ENCODE measurements at regions not wholly inside any gene's neighbourhood (a gene's known extent, or its start where the extent isn't known, plus 50 kb on each side); places are given as distances from the start of the nearest gene placed in this dataset.

DNA sequence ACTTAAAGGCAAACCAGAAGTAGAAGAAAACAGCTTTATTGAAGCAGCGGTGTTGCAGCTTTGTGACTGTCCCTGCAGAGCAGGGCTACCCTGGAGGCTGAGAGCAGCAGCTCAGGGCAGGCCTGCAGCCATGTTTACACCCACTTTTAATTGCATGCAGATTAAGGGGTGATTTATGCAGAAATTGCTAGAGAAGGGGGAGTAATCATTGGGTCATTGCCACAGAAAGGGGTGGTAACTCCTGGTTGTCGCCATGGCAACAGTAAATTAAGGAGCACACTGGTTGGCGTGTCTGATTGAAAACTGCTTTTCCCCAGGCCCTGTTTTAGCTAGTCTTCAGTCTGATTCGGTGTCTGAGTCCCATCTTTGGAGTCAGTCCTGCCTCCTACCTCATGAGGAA is 195.4 kb upstream of the HDAC4 start:
- TF ChIP-seq, protein P1, sequence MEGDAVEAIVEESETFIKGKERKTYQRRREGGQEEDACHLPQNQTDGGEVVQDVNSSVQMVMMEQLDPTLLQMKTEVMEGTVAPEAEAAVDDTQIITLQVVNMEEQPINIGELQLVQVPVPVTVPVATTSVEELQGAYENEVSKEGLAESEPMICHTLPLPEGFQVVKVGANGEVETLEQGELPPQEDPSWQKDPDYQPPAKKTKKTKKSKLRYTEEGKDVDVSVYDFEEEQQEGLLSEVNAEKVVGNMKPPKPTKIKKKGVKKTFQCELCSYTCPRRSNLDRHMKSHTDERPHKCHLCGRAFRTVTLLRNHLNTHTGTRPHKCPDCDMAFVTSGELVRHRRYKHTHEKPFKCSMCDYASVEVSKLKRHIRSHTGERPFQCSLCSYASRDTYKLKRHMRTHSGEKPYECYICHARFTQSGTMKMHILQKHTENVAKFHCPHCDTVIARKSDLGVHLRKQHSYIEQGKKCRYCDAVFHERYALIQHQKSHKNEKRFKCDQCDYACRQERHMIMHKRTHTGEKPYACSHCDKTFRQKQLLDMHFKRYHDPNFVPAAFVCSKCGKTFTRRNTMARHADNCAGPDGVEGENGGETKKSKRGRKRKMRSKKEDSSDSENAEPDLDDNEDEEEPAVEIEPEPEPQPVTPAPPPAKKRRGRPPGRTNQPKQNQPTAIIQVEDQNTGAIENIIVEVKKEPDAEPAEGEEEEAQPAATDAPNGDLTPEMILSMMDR (IDR thresholded peaks at IDR 0.05) = no peak
- no peak for TF ChIP-seq POLR2A (IDR thresholded peaks at IDR 0.05)
